Keratinocyte (primary cell): ENCODE measurements at regions not wholly inside any gene's neighbourhood (a gene's known extent, or its start where the extent isn't known, plus 50 kb on each side); places are given as distances from the start of the nearest gene placed in this dataset.

Experiments
- DNase-seq: peaks from one replicate; pipeline ENCODE4 v3.0.0-alpha.2; 2011; ENCODE audit warnings: low read depth, missing footprints, low spot score
- FAIRE-seq: peaks from 2 replicates; lab custom pipeline; 2011; peaks lifted over from hg19 to GRCh38; lab: Jason Lieb, UNC
- H2AFZ ChIP-seq: 2 replicates; pipeline ENCODE4 v1.6.0; 2012; ENCODE audit warnings: low read length, control low read depth, inconsistent platforms; ENCODE audit not compliant: control insufficient read depth
- H3K27ac ChIP-seq: 2 replicates; pipeline ENCODE4 v1.5.1; 2011; ENCODE audit warnings: low read length; ENCODE audit not compliant: control insufficient read depth, insufficient read depth
- H3K27me3 ChIP-seq: 3 replicates; pipeline ENCODE4 v1.6.0; 2011; ENCODE audit warnings: low read length; ENCODE audit not compliant: control insufficient read depth, insufficient read depth; ENCODE audit errors: extremely low read depth
- H3K36me3 ChIP-seq, 2 experiments: 2 replicates in 1 of 2; 3 replicates in 1 of 2; pipeline ENCODE4 v1.5.1; 2011; ENCODE audit warnings: low read length in 2 of 2, mild to moderate bottlenecking in 1 of 2; ENCODE audit not compliant: control insufficient read depth in 2 of 2, insufficient read depth in 2 of 2; ENCODE audit errors: extremely low read depth in 1 of 2
- H3K4me1 ChIP-seq: 3 replicates; pipeline ENCODE4 v1.5.1; 2011; ENCODE audit warnings: low read length; ENCODE audit not compliant: control insufficient read depth, insufficient read depth; ENCODE audit errors: extremely low read depth
- H3K4me2 ChIP-seq: 3 replicates; pipeline ENCODE4 v1.6.0; 2011; ENCODE audit warnings: low read depth, low read length; ENCODE audit not compliant: control insufficient read depth, insufficient read depth; ENCODE audit errors: extremely low read depth
- H3K4me3 ChIP-seq, 3 experiments: fragments of 200-600 bp in 1 of 3; sonication (generic) in 1 of 3; 2 replicates in 2 of 3; 3 replicates in 1 of 3; pipeline ENCODE4 v1.5.1; 2011 to 2016; ENCODE audit warnings: low read length in 3 of 3, mild to moderate bottlenecking in 3 of 3, control low read depth in 2 of 3, inconsistent platforms in 1 of 3, low read depth in 1 of 3, mixed read lengths in 1 of 3, mixed run types in 1 of 3, moderate library complexity in 1 of 3; ENCODE audit not compliant: control insufficient read depth in 2 of 3, insufficient read depth in 2 of 3; ENCODE audit errors: extremely low read depth in 1 of 3
- H3K79me2 ChIP-seq: 2 replicates; pipeline ENCODE4 v1.6.0; 2012; ENCODE audit warnings: low read length; ENCODE audit not compliant: control insufficient read depth, insufficient read depth
- H3K9ac ChIP-seq: 3 replicates; pipeline ENCODE4 v1.6.0; 2011; ENCODE audit warnings: low read length; ENCODE audit not compliant: control insufficient read depth, insufficient read depth; ENCODE audit errors: extremely low read depth
- H3K9me1 ChIP-seq: 3 replicates; pipeline ENCODE4 v1.6.0; 2011; ENCODE audit warnings: low read length; ENCODE audit not compliant: control insufficient read depth, insufficient read depth; ENCODE audit errors: extremely low read depth
- H3K9me3 ChIP-seq: 2 replicates; pipeline ENCODE4 v1.5.1; 2012; ENCODE audit warnings: low read depth, low read length; ENCODE audit not compliant: control insufficient read depth
- H4K20me1 ChIP-seq: 3 replicates; pipeline ENCODE4 v1.6.0; 2011; ENCODE audit warnings: low read length; ENCODE audit not compliant: control insufficient read depth, insufficient read depth; ENCODE audit errors: extremely low read depth
- CTCF ChIP-seq, 3 experiments: IDR thresholded peaks in 1 of 3; conservative IDR thresholded peaks in 1 of 3; optimal IDR thresholded peaks in 1 of 3; 2 replicates in 2 of 3; 3 replicates in 1 of 3; pipeline versions ENCODE3 to v1.5.1; 2011; ENCODE audit warnings: low read length in 3 of 3, mild to moderate bottlenecking in 3 of 3, moderate library complexity in 2 of 3, control low read depth in 1 of 3, inconsistent platforms in 1 of 3; ENCODE audit not compliant: insufficient read depth in 2 of 3; ENCODE audit errors: extremely low read depth in 1 of 3
- EZH2 ChIP-seq: IDR thresholded peaks from one replicate; pipeline ENCODE4 v1.6.1; 2012; ENCODE audit warnings: inconsistent platforms, mild to moderate bottlenecking, low read length, moderate library complexity
- dilution Hi-C: fragments of 300-500 bp; cut with MboI; formaldehyde crosslinking; loops from one replicate; pipeline ENCODE4 v1.7.0; 2020; ENCODE audit warnings: low sequenced_read_pairs; ENCODE audit not compliant: extremely low pct_ligation_motif_present

- Histone ChIP-seq H3K27me3 (no peaks in the 10 kb centered on the region), H3K36me3 (no peaks in the 10 kb centered on the region), H4K20me1 (no peaks in the 10 kb centered on the region), H3K9ac (no peak overlapping the region), H3K79me2 (no peaks in the 10 kb centered on the region), H3K4me3 (no peak overlapping the region), H3K4me1 (no peaks in the 10 kb centered on the region), H3K27ac (no peak overlapping the region), H2AFZ (no peak overlapping the region), H3K4me2 (no peak overlapping the region), H3K9me1 (no peaks in the 10 kb centered on the region), H3K9me3 (no peaks in the 10 kb centered on the region)
- no peak for FAIRE-seq
- TF ChIP-seq EZH2: no peak
- TF ChIP-seq CTCF (optimal IDR thresholded peaks at IDR 0.05 in 1 of 3, IDR thresholded peaks at IDR 0.05 in 1 of 3, conservative IDR thresholded peaks at IDR 0.05 in 1 of 3; ENCODE audit: extremely low read depth in 1 of 3, insufficient read depth in 2 of 3, low read length in 3 of 3): no peak
- dilution Hi-C loops: no loop called here
- no peak for DNase-seq
Measured at GRCh38 chr1:163885510-163885909, 563.8 kb downstream of the NUF2 start.

GRCh38 chr1:163896001-163896400 lies 574.2 kb downstream of the NUF2 start:
- Histone ChIP-seq H3K9ac (no peak overlapping the region), H3K27me3 (no peaks in the 10 kb centered on the region), H3K79me2 (no peaks in the 10 kb centered on the region), H3K9me3 (no peaks in the 10 kb centered on the region), H3K36me3 (no peaks in the 10 kb centered on the region), H3K9me1 (no peaks in the 10 kb centered on the region), H3K4me1 (no peaks in the 10 kb centered on the region), H3K27ac (no peak overlapping the region), H3K4me3 (no peak overlapping the region), H2AFZ (no peak overlapping the region), H4K20me1 (no peaks in the 10 kb centered on the region), H3K4me2 (no peak overlapping the region)
- TF ChIP-seq EZH2: no peak
- TF ChIP-seq CTCF (optimal IDR thresholded peaks at IDR 0.05 in 1 of 3, IDR thresholded peaks at IDR 0.05 in 1 of 3, conservative IDR thresholded peaks at IDR 0.05 in 1 of 3; ENCODE audit: extremely low read depth in 1 of 3, insufficient read depth in 2 of 3, low read length in 3 of 3): no peak
- no peak for FAIRE-seq
- dilution Hi-C loops: no loop called here
- no peak for DNase-seq
